ENCODE measurements at regions not wholly inside any gene's neighbourhood (a gene's known extent, or its start where the extent isn't known, plus 50 kb on each side); places are given as distances from the start of the nearest gene placed in this dataset.
A peak's percentile ranks its signal among the peaks of the same experiment; 100 is the strongest.

- no peak for DNase-seq (ENCODE audit: low spot score)
- intact Hi-C loops (cut with micrococcal nuclease): no loop called here
- peaks cover 7% of the 10 kb centered on the region for H3K27me3 Mint-ChIP-seq (ENCODE audit: low read depth)
- H3K36me3 Mint-ChIP-seq (ENCODE audit: low read depth): no peaks in the 10 kb centered on the region
- no peak overlapping the region for H3K4me3 Mint-ChIP-seq (ENCODE audit: low read depth)
- H3K9me3 Mint-ChIP-seq: no peaks in the 10 kb centered on the region
- no peaks in the 10 kb centered on the region for H3K4me1 Mint-ChIP-seq (ENCODE audit: low read depth)
- no peak overlapping the region for H3K27ac Mint-ChIP-seq
These were observed 246.6 kb upstream of the APCDD1 start for GRCh38 chr18:10207682-10208345.

- Mint-ChIP-seq H3K9me3 (no peaks in the 10 kb centered on the region), H3K27ac (no peak overlapping the region), H3K4me1 (ENCODE audit: low read depth) (peaks cover 4% of the 10 kb centered on the region), H3K27me3 (ENCODE audit: low read depth) (peaks cover 7% of the 10 kb centered on the region), H3K4me3 (ENCODE audit: low read depth) (no peak overlapping the region), H3K36me3 (ENCODE audit: low read depth) (no peaks in the 10 kb centered on the region)
- DNase-seq (ENCODE audit: low spot score): no peak
- intact Hi-C loops (cut with micrococcal nuclease): no loop called here
These were observed 245.1 kb upstream of the APCDD1 start for GRCh38 chr18:10209302-10209701.

GRCh38 chr18:10210057-10210633 is 244.3 kb upstream of the APCDD1 start:
- Mint-ChIP-seq H3K27ac (no peak overlapping the region), H3K36me3 (ENCODE audit: low read depth) (no peaks in the 10 kb centered on the region), H3K27me3 (ENCODE audit: low read depth) (peaks cover 7% of the 10 kb centered on the region), H3K4me3 (ENCODE audit: low read depth) (no peak overlapping the region), H3K4me1 (ENCODE audit: low read depth) (peaks cover 4% of the 10 kb centered on the region), H3K9me3 (no peaks in the 10 kb centered on the region)
- no peak for DNase-seq (ENCODE audit: low spot score)
- intact Hi-C loops (cut with micrococcal nuclease): no loop called here

- intact Hi-C loops (cut with micrococcal nuclease): no loop called here
- peak; percentile 17 for DNase-seq (ENCODE audit: low spot score)
- H3K27ac Mint-ChIP-seq: no peak overlapping the region
- H3K36me3 Mint-ChIP-seq (ENCODE audit: low read depth): no peaks in the 10 kb centered on the region
- peaks cover 4% of the 10 kb centered on the region for H3K4me1 Mint-ChIP-seq (ENCODE audit: low read depth)
- no peaks in the 10 kb centered on the region for H3K9me3 Mint-ChIP-seq
- H3K27me3 Mint-ChIP-seq (ENCODE audit: low read depth): peaks cover 12% of the 10 kb centered on the region
- H3K4me3 Mint-ChIP-seq (ENCODE audit: low read depth): no peak overlapping the region
These were observed 240.9 kb upstream of the APCDD1 start for GRCh38 chr18:10213526-10213925.

GRCh38 chr18:10215446-10215845 is 239.0 kb upstream of the APCDD1 start:
- Mint-ChIP-seq H3K27me3 (ENCODE audit: low read depth) (peaks cover 10% of the 10 kb centered on the region), H3K4me1 (ENCODE audit: low read depth) (peaks cover 4% of the 10 kb centered on the region), H3K9me3 (no peaks in the 10 kb centered on the region), H3K4me3 (ENCODE audit: low read depth) (no peak overlapping the region), H3K27ac (no peak overlapping the region), H3K36me3 (ENCODE audit: low read depth) (no peaks in the 10 kb centered on the region)
- DNase-seq (ENCODE audit: low spot score): no peak
- intact Hi-C loops (cut with micrococcal nuclease): no loop called here

- H3K36me3 Mint-ChIP-seq (ENCODE audit: low read depth): no peaks in the 10 kb centered on the region
- H3K4me3 Mint-ChIP-seq (ENCODE audit: low read depth): no peak overlapping the region
- intact Hi-C loops (cut with micrococcal nuclease): no loop called here
- DNase-seq (ENCODE audit: low spot score): no peak
- H3K9me3 Mint-ChIP-seq: no peaks in the 10 kb centered on the region
- peaks cover 8% of the 10 kb centered on the region for H3K27me3 Mint-ChIP-seq (ENCODE audit: low read depth)
- peaks cover 4% of the 10 kb centered on the region for H3K4me1 Mint-ChIP-seq (ENCODE audit: low read depth)
- H3K27ac Mint-ChIP-seq: no peak overlapping the region
These were observed 237.6 kb upstream of the APCDD1 start for GRCh38 chr18:10216791-10217190.

- H3K9me3 Mint-ChIP-seq: no peaks in the 10 kb centered on the region
- H3K4me1 Mint-ChIP-seq (ENCODE audit: low read depth): peaks cover 4% of the 10 kb centered on the region
- H3K27ac Mint-ChIP-seq: no peak overlapping the region
- H3K36me3 Mint-ChIP-seq (ENCODE audit: low read depth): no peaks in the 10 kb centered on the region
- intact Hi-C loops (cut with micrococcal nuclease): no loop called here
- no peak overlapping the region for H3K4me3 Mint-ChIP-seq (ENCODE audit: low read depth)
- peaks cover 5% of the 10 kb centered on the region for H3K27me3 Mint-ChIP-seq (ENCODE audit: low read depth)
- DNase-seq (ENCODE audit: low spot score): no peak
These were observed 237.2 kb upstream of the APCDD1 start for GRCh38 chr18:10217211-10217610.

- intact Hi-C loops (cut with micrococcal nuclease): no loop called here
- Mint-ChIP-seq H3K4me1 (ENCODE audit: low read depth) (no peaks in the 10 kb centered on the region), H3K27me3 (ENCODE audit: low read depth) (peaks cover 3% of the 10 kb centered on the region), H3K9me3 (peaks cover 4% of the 10 kb centered on the region), H3K27ac (no peak overlapping the region), H3K4me3 (ENCODE audit: low read depth) (no peak overlapping the region), H3K36me3 (ENCODE audit: low read depth) (no peaks in the 10 kb centered on the region)
- DNase-seq (ENCODE audit: low spot score): no peak
These were observed 229.1 kb upstream of the APCDD1 start for GRCh38 chr18:10225300-10225699.

- no peaks in the 10 kb centered on the region for H3K36me3 Mint-ChIP-seq (ENCODE audit: low read depth)
- H3K4me3 Mint-ChIP-seq (ENCODE audit: low read depth): no peak overlapping the region
- peaks cover 4% of the 10 kb centered on the region for H3K9me3 Mint-ChIP-seq
- no peaks in the 10 kb centered on the region for H3K4me1 Mint-ChIP-seq (ENCODE audit: low read depth)
- no peak for DNase-seq (ENCODE audit: low spot score)
- peaks cover 3% of the 10 kb centered on the region for H3K27me3 Mint-ChIP-seq (ENCODE audit: low read depth)
- H3K27ac Mint-ChIP-seq: no peak overlapping the region
- intact Hi-C loops (cut with micrococcal nuclease): no loop called here
These were observed 227.5 kb upstream of the APCDD1 start for GRCh38 chr18:10226971-10227370.

- Mint-ChIP-seq H3K4me1 (ENCODE audit: low read depth) (no peaks in the 10 kb centered on the region), H3K27me3 (ENCODE audit: low read depth) (no peaks in the 10 kb centered on the region), H3K4me3 (ENCODE audit: low read depth) (no peak overlapping the region), H3K9me3 (peaks cover 4% of the 10 kb centered on the region), H3K27ac (no peak overlapping the region), H3K36me3 (ENCODE audit: low read depth) (no peaks in the 10 kb centered on the region)
- intact Hi-C loops (cut with micrococcal nuclease): no loop called here
- no peak for DNase-seq (ENCODE audit: low spot score)
These were observed 226.1 kb upstream of the APCDD1 start for GRCh38 chr18:10228326-10228725.

- H3K27me3 Mint-ChIP-seq (ENCODE audit: low read depth): no peaks in the 10 kb centered on the region
- H3K36me3 Mint-ChIP-seq (ENCODE audit: low read depth): no peaks in the 10 kb centered on the region
- DNase-seq (ENCODE audit: low spot score): no peak
- no peak overlapping the region for H3K4me3 Mint-ChIP-seq (ENCODE audit: low read depth)
- intact Hi-C loops (cut with micrococcal nuclease): no loop called here
- no peaks in the 10 kb centered on the region for H3K4me1 Mint-ChIP-seq (ENCODE audit: low read depth)
- no peak overlapping the region for H3K27ac Mint-ChIP-seq
- peaks cover 4% of the 10 kb centered on the region for H3K9me3 Mint-ChIP-seq
These were observed 225.0 kb upstream of the APCDD1 start for GRCh38 chr18:10229458-10229857.

- DNase-seq (ENCODE audit: low spot score): no peak
- H3K36me3 Mint-ChIP-seq (ENCODE audit: low read depth): no peaks in the 10 kb centered on the region
- H3K9me3 Mint-ChIP-seq: peaks cover 3% of the 10 kb centered on the region
- no peak overlapping the region for H3K4me3 Mint-ChIP-seq (ENCODE audit: low read depth)
- H3K4me1 Mint-ChIP-seq (ENCODE audit: low read depth): no peaks in the 10 kb centered on the region
- no peak overlapping the region for H3K27ac Mint-ChIP-seq
- H3K27me3 Mint-ChIP-seq (ENCODE audit: low read depth): no peaks in the 10 kb centered on the region
- intact Hi-C loops (cut with micrococcal nuclease): no loop called here
These were observed 224.4 kb upstream of the APCDD1 start for GRCh38 chr18:10230072-10230471.

- H3K4me3 Mint-ChIP-seq (ENCODE audit: low read depth): no peak overlapping the region
- H3K36me3 Mint-ChIP-seq (ENCODE audit: low read depth): no peaks in the 10 kb centered on the region
- H3K27ac Mint-ChIP-seq: no peak overlapping the region
- H3K4me1 Mint-ChIP-seq (ENCODE audit: low read depth): no peaks in the 10 kb centered on the region
- no peak for DNase-seq (ENCODE audit: low spot score)
- no peaks in the 10 kb centered on the region for H3K27me3 Mint-ChIP-seq (ENCODE audit: low read depth)
- H3K9me3 Mint-ChIP-seq: no peaks in the 10 kb centered on the region
- intact Hi-C loops (cut with micrococcal nuclease): no loop called here
These were observed 223.2 kb upstream of the APCDD1 start for GRCh38 chr18:10231220-10231619.
